ENCODE measurements at regions not wholly inside any gene's neighbourhood (a gene's known extent, or its start where the extent isn't known, plus 50 kb on each side); places are given as distances from the start of the nearest gene placed in this dataset.

- TF ChIP-seq EZH2phosphoT487 (IDR thresholded peaks at IDR 0.05; ENCODE audit: unreplicated experiment) (no peak), REST (IDR thresholded peaks at IDR 0.05; ENCODE audit: unreplicated experiment) (no peak), POLR2AphosphoS5 (IDR thresholded peaks at IDR 0.05; ENCODE audit: low read depth) (no peak), CTCF (conservative IDR thresholded peaks at IDR 0.05; ENCODE audit: low read depth in 2 of 2) (no peak), EZH2 (IDR thresholded peaks at IDR 0.05; ENCODE audit: low read depth, unreplicated experiment) (no peak), STAT1 (IDR thresholded peaks at IDR 0.05; ENCODE audit: unreplicated experiment) (no peak), CREB1 (CRISPR knock-in tag; IDR thresholded peaks at IDR 0.05; ENCODE audit: low read depth) (no peak), NANOG (IDR thresholded peaks at IDR 0.05; ENCODE audit: borderline replicate concordance) (no peak), ZNF114 (CRISPR knock-in tag; IDR thresholded peaks at IDR 0.05) (no peak), ZNF331 (CRISPR knock-in tag; IDR thresholded peaks at IDR 0.05; ENCODE audit: low read depth) (no peak)
These were observed 1240.9 kb downstream of the STIM2 start for GRCh38 chr4:28101583-28101982.
